Muscle layer of colon (tissue), 2 donors: ENCODE measurements at regions not wholly inside any gene's neighbourhood (a gene's known extent, or its start where the extent isn't known, plus 50 kb on each side); places are given as distances from the start of the nearest gene placed in this dataset.

Experiments used
- H3K27ac ChIP-seq: one replicate; pipeline ENCODE4 v1.7.0; 2013; ENCODE audit warnings: low read depth, mild to moderate bottlenecking, low read length, moderate library complexity
- H3K27me3 ChIP-seq, 2 donors: one replicate each; pipeline ENCODE4 v1.7.0; 2013; ENCODE audit warnings: low read length in 2 of 2, mild to moderate bottlenecking in 2 of 2; ENCODE audit not compliant: insufficient read depth in 2 of 2, control insufficient read depth in 1 of 2
- H3K36me3 ChIP-seq: one replicate; pipeline ENCODE4 v1.7.0; 2013; ENCODE audit warnings: mild to moderate bottlenecking, low read length; ENCODE audit not compliant: insufficient read depth
- H3K4me1 ChIP-seq: one replicate; pipeline ENCODE4 v1.7.0; 2013; ENCODE audit warnings: mild to moderate bottlenecking, low read length; ENCODE audit not compliant: insufficient read depth
- H3K4me3 ChIP-seq, 2 donors: one replicate each; pipeline ENCODE4 v1.7.0; 2013; ENCODE audit warnings: low read length in 2 of 2, low read depth in 1 of 2, mild to moderate bottlenecking in 1 of 2, moderate library complexity in 1 of 2
- H3K9ac ChIP-seq: one replicate; pipeline ENCODE4 v1.7.0; 2013; ENCODE audit warnings: low read length
- H3K9me3 ChIP-seq: one replicate; pipeline ENCODE4 v1.7.0; 2013; ENCODE audit warnings: mild to moderate bottlenecking, low read length
- donor health status: abdominal sarcoma.
- donor health status: Adenocarcinoma of cecum.

DNA sequence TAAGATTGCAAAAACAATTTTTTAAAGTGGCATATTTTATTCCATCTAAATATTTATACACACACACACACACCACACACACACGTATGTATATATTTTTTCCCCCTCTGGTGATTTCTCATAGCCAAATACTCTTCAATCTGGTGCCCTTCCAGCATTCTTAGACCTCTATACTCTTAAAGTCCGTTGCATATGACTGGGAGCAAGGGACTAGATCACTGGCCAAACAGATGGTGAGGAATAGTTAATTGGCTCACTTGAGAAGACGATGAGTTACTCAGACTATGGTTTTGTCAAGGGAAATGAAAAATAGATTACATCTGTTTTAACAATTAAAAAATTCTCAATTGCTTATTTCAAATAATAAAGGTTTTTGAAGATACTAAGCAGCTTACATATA lies 512.5 kb upstream of the LRRTM4 start:
- H3K36me3 ChIP-seq, result no peaks in the 10 kb centered on the region
- no peak overlapping the region for H3K27ac ChIP-seq
- no peak overlapping the region for H3K4me3 ChIP-seq
- H3K9ac ChIP-seq, result no peak overlapping the region
- H3K9me3 ChIP-seq, result no peaks in the 10 kb centered on the region
- H3K27me3 ChIP-seq, result no peaks in the 10 kb centered on the region
- no peaks in the 10 kb centered on the region for H3K4me1 ChIP-seq

- Histone ChIP-seq H3K36me3 (no peaks in the 10 kb centered on the region), H3K27me3 (no peaks in the 10 kb centered on the region), H3K27ac (no peak overlapping the region), H3K4me1 (no peaks in the 10 kb centered on the region), H3K4me3 (no peak overlapping the region), H3K9ac (no peak overlapping the region), H3K9me3 (no peaks in the 10 kb centered on the region)
Observed at GRCh38 chr2:78035804-78036203, 513.6 kb upstream of the LRRTM4 start.

DNA sequence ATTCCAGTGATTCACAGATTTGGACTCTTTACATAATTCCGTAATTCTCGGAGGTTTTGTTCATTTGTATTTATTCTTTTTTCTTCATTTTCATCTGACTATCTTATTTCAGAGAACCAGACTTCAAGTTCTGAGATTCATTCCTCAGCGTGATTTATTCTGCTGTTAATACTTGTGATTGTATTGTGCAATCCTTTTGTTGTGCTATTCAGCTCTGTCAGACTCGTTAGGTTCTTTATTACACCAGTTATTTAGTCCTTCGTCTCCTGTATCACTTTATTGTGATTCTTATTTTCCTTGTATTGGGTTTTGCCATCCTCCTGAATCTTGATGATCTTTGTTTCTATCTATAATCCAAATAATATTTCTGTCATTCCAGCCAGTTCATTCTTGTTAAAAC lies 529.3 kb upstream of the LRRTM4 start:
- Histone ChIP-seq H3K9me3 (no peaks in the 10 kb centered on the region), H3K36me3 (no peaks in the 10 kb centered on the region), H3K4me3 (no peak overlapping the region), H3K4me1 (no peaks in the 10 kb centered on the region), H3K27me3 (no peaks in the 10 kb centered on the region), H3K9ac (no peak overlapping the region), H3K27ac (no peak overlapping the region)

DNA sequence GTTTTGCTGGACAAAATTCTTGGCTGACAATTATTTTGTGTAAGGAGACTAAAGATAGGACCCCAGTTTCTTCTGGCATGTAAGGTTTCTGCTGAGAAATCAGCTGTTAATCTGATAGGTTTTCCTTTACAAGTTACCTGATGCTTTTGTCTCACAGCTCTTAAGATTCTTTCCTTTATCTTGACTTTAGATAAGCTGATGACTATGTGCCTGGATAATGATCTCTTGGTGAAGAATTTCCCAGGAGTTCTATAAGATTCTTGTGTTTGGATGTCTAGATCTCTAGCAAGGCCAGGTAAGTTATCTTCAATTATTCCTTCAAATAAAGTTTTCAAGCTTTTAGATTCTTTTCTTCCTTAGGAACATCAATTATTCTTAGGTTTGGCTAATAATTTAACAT lies 534.8 kb upstream of the LRRTM4 start:
- no peaks in the 10 kb centered on the region for H3K9me3 ChIP-seq
- H3K27ac ChIP-seq, result no peak overlapping the region
- no peaks in the 10 kb centered on the region for H3K4me1 ChIP-seq
- H3K27me3 ChIP-seq, result no peaks in the 10 kb centered on the region
- H3K36me3 ChIP-seq, result no peaks in the 10 kb centered on the region
- no peak overlapping the region for H3K9ac ChIP-seq
- H3K4me3 ChIP-seq, result no peak overlapping the region

GRCh38 chr2:78061301-78061700 lies 539.1 kb upstream of the LRRTM4 start:
- H3K9ac ChIP-seq, result no peak overlapping the region

GRCh38 chr2:78061732-78062131 lies 539.6 kb upstream of the LRRTM4 start:
- no peaks in the 10 kb centered on the region for H3K27me3 ChIP-seq
- H3K27ac ChIP-seq, result no peak overlapping the region
- H3K4me1 ChIP-seq, result no peaks in the 10 kb centered on the region
- no peaks in the 10 kb centered on the region for H3K36me3 ChIP-seq
- H3K9ac ChIP-seq, result no peak overlapping the region
- H3K4me3 ChIP-seq, result no peak overlapping the region
- no peaks in the 10 kb centered on the region for H3K9me3 ChIP-seq

More at GRCh38 chr2:78061301-78061700, 539.1 kb upstream of the LRRTM4 start:
- no peak overlapping the region for H3K4me3 ChIP-seq
- no peaks in the 10 kb centered on the region for H3K27me3 ChIP-seq
- H3K36me3 ChIP-seq, result no peaks in the 10 kb centered on the region
- no peak overlapping the region for H3K27ac ChIP-seq
- no peaks in the 10 kb centered on the region for H3K9me3 ChIP-seq
- no peaks in the 10 kb centered on the region for H3K4me1 ChIP-seq

GRCh38 chr2:78063246-78064020 lies 541.3 kb upstream of the LRRTM4 start:
- H3K36me3 ChIP-seq, result no peaks in the 10 kb centered on the region
- no peak overlapping the region for H3K4me3 ChIP-seq
- H3K9me3 ChIP-seq, result no peaks in the 10 kb centered on the region

GRCh38 chr2:78065366-78065765 lies 543.2 kb upstream of the LRRTM4 start:
- Histone ChIP-seq H3K9ac (no peak overlapping the region), H3K4me1 (no peaks in the 10 kb centered on the region), H3K27me3 (no peaks in the 10 kb centered on the region), H3K4me3 (no peak overlapping the region), H3K36me3 (no peaks in the 10 kb centered on the region), H3K27ac (no peak overlapping the region), H3K9me3 (no peaks in the 10 kb centered on the region)

More at GRCh38 chr2:78063246-78064020, 541.3 kb upstream of the LRRTM4 start:
- Histone ChIP-seq H3K27me3 (no peaks in the 10 kb centered on the region), H3K9ac (no peak overlapping the region), H3K27ac (no peak overlapping the region), H3K4me1 (no peaks in the 10 kb centered on the region)

DNA sequence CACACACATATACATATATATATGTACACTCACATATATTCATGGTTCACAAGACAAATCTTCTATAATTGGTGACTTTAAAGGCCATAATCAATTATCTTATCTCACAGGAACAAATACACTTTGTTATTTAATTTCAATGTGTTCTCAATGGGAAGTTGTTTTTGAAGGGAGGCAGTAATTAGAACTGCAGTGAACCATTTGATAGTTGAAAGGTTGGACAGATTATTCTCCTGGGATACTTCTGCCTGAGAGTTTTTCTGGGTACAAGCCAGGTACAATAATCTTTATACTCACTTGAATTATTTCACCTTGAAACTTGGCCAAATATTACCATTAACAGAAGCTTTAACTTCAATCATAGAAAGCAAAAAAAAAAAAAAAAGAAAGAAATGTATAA lies 546.6 kb upstream of the LRRTM4 start:
- H3K4me1 ChIP-seq, result no peaks in the 10 kb centered on the region
- no peaks in the 10 kb centered on the region for H3K27me3 ChIP-seq
- H3K9me3 ChIP-seq, result no peaks in the 10 kb centered on the region
- no peak overlapping the region for H3K9ac ChIP-seq
- no peak overlapping the region for H3K27ac ChIP-seq
- no peaks in the 10 kb centered on the region for H3K36me3 ChIP-seq
- no peak overlapping the region for H3K4me3 ChIP-seq

GRCh38 chr2:78070693-78071092 lies 548.5 kb upstream of the LRRTM4 start:
- no peaks in the 10 kb centered on the region for H3K4me1 ChIP-seq

GRCh38 chr2:78077633-78078032 lies 555.5 kb upstream of the LRRTM4 start:
- H3K27ac ChIP-seq, result no peak overlapping the region
- H3K4me1 ChIP-seq, result no peaks in the 10 kb centered on the region
- H3K4me3 ChIP-seq, result no peak overlapping the region
- no peaks in the 10 kb centered on the region for H3K9me3 ChIP-seq
- H3K9ac ChIP-seq, result no peak overlapping the region
- H3K27me3 ChIP-seq, result no peaks in the 10 kb centered on the region
- no peaks in the 10 kb centered on the region for H3K36me3 ChIP-seq

More at GRCh38 chr2:78070693-78071092, 548.5 kb upstream of the LRRTM4 start:
- Histone ChIP-seq H3K27ac (no peak overlapping the region), H3K4me3 (no peak overlapping the region), H3K27me3 (no peaks in the 10 kb centered on the region), H3K36me3 (no peaks in the 10 kb centered on the region), H3K9me3 (no peaks in the 10 kb centered on the region), H3K9ac (no peak overlapping the region)

DNA sequence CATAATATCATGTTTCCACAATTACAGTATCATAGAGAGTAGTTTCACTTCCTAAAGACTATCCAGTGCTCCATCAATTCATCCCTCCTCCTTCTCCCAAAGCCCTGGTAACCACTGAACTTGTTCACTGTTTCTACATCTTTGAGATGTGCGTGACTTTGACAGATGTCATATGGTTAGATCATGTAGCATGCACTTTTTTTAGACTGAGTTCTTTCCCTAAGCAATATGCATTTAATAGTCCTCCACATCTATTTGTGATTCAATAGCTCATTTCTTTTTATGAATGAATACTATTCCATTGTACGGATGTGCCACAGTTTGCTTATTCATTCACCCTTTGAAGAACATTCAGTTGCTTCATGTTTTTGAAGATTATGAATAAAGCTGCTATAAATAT lies 560.4 kb upstream of the LRRTM4 start:
- H3K9me3 ChIP-seq, result no peaks in the 10 kb centered on the region
- no peak overlapping the region for H3K4me3 ChIP-seq
- H3K27me3 ChIP-seq, result no peaks in the 10 kb centered on the region
- no peaks in the 10 kb centered on the region for H3K36me3 ChIP-seq
- H3K27ac ChIP-seq, result no peak overlapping the region
- no peak overlapping the region for H3K9ac ChIP-seq
- no peaks in the 10 kb centered on the region for H3K4me1 ChIP-seq
